Liver (tissue), 8 donors: ENCODE measurements at regions not wholly inside any gene's neighbourhood (a gene's known extent, or its start where the extent isn't known, plus 50 kb on each side); places are given as distances from the start of the nearest gene placed in this dataset.

Experiments
- DNase-seq: peaks from one replicate; pipeline ENCODE4 v3.0.0-alpha.2; 2017; ENCODE audit warnings: low spot score
- H3K27ac ChIP-seq, 2 donors: one replicate each; pipeline ENCODE4 v1.7.0; 2013; ENCODE audit warnings: inconsistent platforms in 2 of 2, low read length in 2 of 2, control low read depth in 1 of 2, low read depth in 1 of 2, mild to moderate bottlenecking in 1 of 2
- H3K27me3 ChIP-seq, 4 donors: one replicate each; pipeline versions ENCODE4 v1.6.1 to v1.7.0; 2013; ENCODE audit warnings: low read length in 3 of 4, inconsistent platforms in 1 of 4, mild to moderate bottlenecking in 1 of 4, moderate library complexity in 1 of 4; ENCODE audit not compliant: control insufficient read depth in 4 of 4, insufficient read depth in 4 of 4
- H3K36me3 ChIP-seq, 4 donors: one replicate each; pipeline versions ENCODE4 v1.6.1 to v1.7.0; 2013; ENCODE audit warnings: low read length in 3 of 4, mild to moderate bottlenecking in 3 of 4, low read depth in 1 of 4, moderate library complexity in 1 of 4; ENCODE audit not compliant: control insufficient read depth in 4 of 4, insufficient read depth in 3 of 4
- H3K4me1 ChIP-seq, 4 donors: one replicate each; pipeline versions ENCODE4 v1.6.1 to v1.7.0; 2013; ENCODE audit warnings: low read length in 3 of 4, mild to moderate bottlenecking in 3 of 4, moderate library complexity in 1 of 4; ENCODE audit not compliant: control insufficient read depth in 4 of 4, insufficient read depth in 4 of 4
- H3K4me3 ChIP-seq, 3 donors: one replicate each; pipeline versions ENCODE4 v1.6.1 to v1.7.0; 2013; ENCODE audit warnings: low read length in 3 of 3, control low read depth in 1 of 3, low read depth in 1 of 3, mild to moderate bottlenecking in 1 of 3
- H3K9ac ChIP-seq, 2 donors: one replicate each; pipeline ENCODE4 v1.7.0; 2013; ENCODE audit warnings: low read length in 2 of 2, mild to moderate bottlenecking in 2 of 2, moderate library complexity in 2 of 2, control low read depth in 1 of 2, low read depth in 1 of 2
- H3K9me3 ChIP-seq, 4 donors: one replicate each; pipeline versions ENCODE4 v1.6.1 to v1.7.0; 2013; ENCODE audit warnings: low read length in 3 of 4; ENCODE audit not compliant: control insufficient read depth in 4 of 4
- ATF3 ChIP-seq: IDR thresholded peaks from 2 replicates; pipeline ENCODE4 v1.6.1; 2016; ENCODE audit warnings: antibody characterized with exemption
- CTCF ChIP-seq: fragments of 150-350 bp; IDR thresholded peaks from 2 replicates; pipeline ENCODE4 v1.5.1; 2017; ENCODE audit warnings: improper control_type of control experiment, low read depth, low read length; ENCODE audit not compliant: missing input control
- EGR1 ChIP-seq, 2 donors: IDR thresholded peaks; 2 replicates each; pipeline ENCODE4 v1.6.1; 2016 to 2018; ENCODE audit warnings: antibody characterized with exemption in 2 of 2, low read depth in 2 of 2
- FOXA1 ChIP-seq: IDR thresholded peaks from 2 replicates; pipeline ENCODE4 v1.6.1; 2016; ENCODE audit warnings: antibody characterized with exemption
- FOXA2 ChIP-seq: IDR thresholded peaks from 2 replicates; pipeline ENCODE4 v1.6.1; 2016; ENCODE audit warnings: antibody characterized with exemption
- GABPA ChIP-seq, 2 donors: IDR thresholded peaks in 1 of 2; conservative IDR thresholded peaks in 1 of 2; 2 replicates each; pipeline ENCODE4 v1.6.1; 2016; ENCODE audit warnings: antibody characterized with exemption in 2 of 2, mild to moderate bottlenecking in 1 of 2, moderate library complexity in 1 of 2
- HNF4A ChIP-seq, 2 donors: conservative IDR thresholded peaks; 2 replicates each; pipeline ENCODE4 v1.6.1; 2016; ENCODE audit warnings: antibody characterized with exemption in 2 of 2, mild to moderate bottlenecking in 2 of 2
- HNF4G ChIP-seq: IDR thresholded peaks from 2 replicates; pipeline ENCODE4 v1.6.1; 2016; ENCODE audit warnings: antibody characterized with exemption
- JUND ChIP-seq, 2 donors: IDR thresholded peaks; 2 replicates each; pipeline ENCODE4 v1.6.1; 2016; ENCODE audit warnings: antibody characterized with exemption in 2 of 2
- MAX ChIP-seq: IDR thresholded peaks from 2 replicates; pipeline ENCODE4 v1.6.1; 2016; ENCODE audit warnings: antibody characterized with exemption
- NR2F2 ChIP-seq: IDR thresholded peaks from 2 replicates; pipeline ENCODE4 v1.6.1; 2016; ENCODE audit warnings: antibody characterized with exemption
- RAD21 ChIP-seq, 2 donors: IDR thresholded peaks; 2 replicates each; pipeline ENCODE4 v1.6.1; 2016; ENCODE audit warnings: antibody characterized with exemption in 2 of 2, mild to moderate bottlenecking in 2 of 2
- REST ChIP-seq: IDR thresholded peaks from 2 replicates; pipeline ENCODE4 v1.6.1; 2016; ENCODE audit warnings: antibody characterized with exemption, mild to moderate bottlenecking
- RXRA ChIP-seq, 2 donors: IDR thresholded peaks; 2 replicates each; pipeline ENCODE4 v1.6.1; 2017 to 2018; ENCODE audit warnings: antibody characterized with exemption in 2 of 2, mild to moderate bottlenecking in 1 of 2
- SP1 ChIP-seq: IDR thresholded peaks from 2 replicates; pipeline ENCODE4 v1.6.1; 2018; ENCODE audit warnings: antibody characterized with exemption, mild to moderate bottlenecking
- TAF1 ChIP-seq: conservative IDR thresholded peaks from 2 replicates; pipeline ENCODE4 v1.6.1; 2016; ENCODE audit warnings: antibody characterized with exemption, mild to moderate bottlenecking
- YY1 ChIP-seq: IDR thresholded peaks from 2 replicates; pipeline ENCODE4 v1.6.1; 2016; ENCODE audit warnings: antibody characterized with exemption, mild to moderate bottlenecking
- ZBTB33 ChIP-seq: IDR thresholded peaks from 2 replicates; pipeline ENCODE4 v1.6.1; 2016; ENCODE audit warnings: antibody characterized with exemption
- WGBS: extraction: QIAGEN DNeasy Blood & Tissue Kit; methylation state at CpG from one replicate; pipeline ENCODE4 v1.1.7; 2013; 5-methylcytosine and 5-hydroxymethylcytosine counted together
- donor health status: healthy.
- donor health status: healthy.
- donor health status: healthy.
- donor health status: healthy.
- donor health status: healthy.

- no peaks in the 10 kb centered on the region for H3K36me3 ChIP-seq
- no peak overlapping the region for H3K4me3 ChIP-seq
- peaks cover 0 to 5% (median 0%) of the 10 kb centered on the region in 4 donors for H3K27me3 ChIP-seq
- WGBS: 64% methylated on average over 3 of the region's 3 CpGs
- H3K9ac ChIP-seq: no peak overlapping the region
- H3K27ac ChIP-seq: no peak overlapping the region
- no peaks in the 10 kb centered on the region for H3K4me1 ChIP-seq
- no peaks in the 10 kb centered on the region for H3K9me3 ChIP-seq
- TF ChIP-seq HNF4A (conservative IDR thresholded peaks at IDR 0.05) (no peak), RXRA (IDR thresholded peaks at IDR 0.05) (no peak), SP1 (no peak), GABPA (IDR thresholded peaks at IDR 0.05 in 1 of 2, conservative IDR thresholded peaks at IDR 0.05 in 1 of 2) (no peak), FOXA2 (no peak), JUND (IDR thresholded peaks at IDR 0.05) (no peak), REST (no peak), CTCF (no peak), HNF4G (no peak), MAX (no peak), FOXA1 (no peak), ATF3 (no peak), TAF1 (no peak), YY1 (no peak), EGR1 (IDR thresholded peaks at IDR 0.05; ENCODE audit: low read depth in 2 of 2) (no peak), ZBTB33 (no peak), NR2F2 (no peak), RAD21 (IDR thresholded peaks at IDR 0.05) (no peak)
- DNase-seq: no peak
These were observed 82.4 kb upstream of the CCND2 start for GRCh38 chr12:4191149-4191548.
